Inflammatory macrophage (primary cell): ENCODE measurements at regions not wholly inside any gene's neighbourhood (a gene's known extent, or its start where the extent isn't known, plus 50 kb on each side); places are given as distances from the start of the nearest gene placed in this dataset.

Source experiments
- DNase-seq, 2 donors: peaks; one replicate each; pipeline ENCODE4 v3.0.0-alpha.2; 2020 to 2022

DNA sequence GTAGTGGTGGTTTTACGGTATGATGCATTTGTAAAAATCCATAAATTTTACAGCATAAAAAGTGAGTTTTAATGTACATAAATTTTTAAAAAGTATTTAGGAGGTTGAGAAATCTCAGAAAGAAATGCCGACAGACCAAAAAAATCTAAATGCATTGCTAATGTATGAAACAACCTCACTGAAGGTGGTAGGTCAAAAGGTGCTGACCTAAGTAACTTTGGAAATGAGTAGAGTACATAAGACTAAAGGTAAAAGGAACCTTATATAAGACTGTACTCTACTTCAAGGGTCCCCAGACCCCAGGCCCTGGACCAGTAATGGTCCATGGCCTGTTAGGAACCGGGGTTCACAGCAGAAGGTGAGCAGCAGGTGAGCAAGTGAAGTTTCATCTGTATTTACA, 163.4 kb downstream of the COL6A3 start:
- no peak for DNase-seq

DNA sequence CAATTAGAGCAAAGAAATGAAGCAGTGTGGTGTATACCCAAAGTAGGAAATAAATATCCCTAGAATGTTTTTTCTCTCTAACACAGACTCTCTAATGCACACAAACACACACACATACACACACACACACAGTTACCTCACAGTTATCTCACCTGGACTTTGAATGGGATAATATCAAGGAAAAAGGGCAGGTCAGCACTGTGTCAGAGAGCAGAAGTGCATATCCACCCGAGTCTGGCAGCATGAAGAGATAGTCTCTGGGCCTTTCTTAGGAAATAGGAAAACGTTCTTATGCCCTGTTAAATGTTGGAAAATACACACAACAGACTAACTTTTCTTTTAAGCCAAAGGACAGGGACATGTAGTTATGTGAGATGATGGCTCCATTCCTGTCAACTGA, 162.0 kb downstream of the COL6A3 start:
- DNase-seq: no peak

DNA sequence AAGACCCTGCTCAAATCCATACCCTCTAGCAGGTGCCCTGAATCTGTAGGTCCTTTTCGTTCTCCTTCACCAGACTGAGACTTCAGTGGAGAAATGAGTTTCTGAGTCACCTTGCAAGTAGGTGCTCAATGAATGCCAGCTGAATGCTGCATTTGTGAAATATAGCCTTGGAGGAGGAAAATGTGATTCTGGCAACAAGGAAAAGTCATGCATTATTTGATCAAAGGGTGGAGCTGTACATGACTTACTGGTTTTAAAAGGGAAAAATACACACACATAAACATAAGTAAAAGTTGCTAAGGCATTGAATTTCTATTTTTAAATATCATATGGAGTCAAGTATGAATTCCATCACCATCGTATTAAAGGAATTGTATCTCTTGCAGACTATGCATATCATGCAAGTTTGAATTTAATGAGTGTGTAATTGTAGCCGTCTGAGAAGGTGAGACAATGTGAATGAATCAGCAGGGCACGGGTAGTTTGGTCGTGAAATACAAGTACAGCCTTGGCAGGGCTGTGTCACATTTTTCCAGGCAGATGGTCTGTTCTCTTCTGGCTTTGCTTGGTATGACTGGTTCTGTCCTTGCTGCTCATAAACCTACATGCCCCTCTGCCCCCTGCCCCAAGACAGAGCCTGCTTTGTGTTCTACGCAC, 160.8 kb downstream of the COL6A3 start:
- no peak for DNase-seq

DNA sequence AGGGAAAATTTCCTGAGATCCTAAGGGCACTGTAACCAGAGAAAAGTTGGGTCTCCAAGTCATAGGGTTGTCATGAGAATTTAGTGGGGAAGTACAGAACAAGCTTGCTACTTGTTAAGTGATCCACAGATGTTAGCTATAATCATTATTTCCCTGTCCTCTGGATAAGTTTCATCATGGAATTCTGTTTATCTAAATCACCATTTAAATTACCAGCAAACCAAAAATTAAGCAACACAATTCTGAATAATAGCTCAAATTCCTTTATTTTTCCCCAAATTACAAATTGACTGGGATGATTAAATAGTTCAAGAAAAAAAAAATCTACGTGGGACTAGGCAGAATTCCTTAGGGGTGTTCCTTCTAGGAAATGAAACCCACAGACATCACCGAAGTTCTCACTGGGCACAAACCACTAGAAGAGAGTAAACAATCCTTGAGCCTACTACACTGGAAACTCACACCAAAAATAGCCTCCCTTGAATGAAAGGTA, 159.5 kb downstream of the COL6A3 start:
- DNase-seq: no peak

GRCh38 chr2:237254911-237255578, 158.9 kb downstream of the COL6A3 start:
- DNase-seq: no peak

GRCh38 chr2:237256887-237257286, 157.1 kb downstream of the COL6A3 start:
- peak in 1 of 2 donors; percentile 17 for DNase-seq

DNA sequence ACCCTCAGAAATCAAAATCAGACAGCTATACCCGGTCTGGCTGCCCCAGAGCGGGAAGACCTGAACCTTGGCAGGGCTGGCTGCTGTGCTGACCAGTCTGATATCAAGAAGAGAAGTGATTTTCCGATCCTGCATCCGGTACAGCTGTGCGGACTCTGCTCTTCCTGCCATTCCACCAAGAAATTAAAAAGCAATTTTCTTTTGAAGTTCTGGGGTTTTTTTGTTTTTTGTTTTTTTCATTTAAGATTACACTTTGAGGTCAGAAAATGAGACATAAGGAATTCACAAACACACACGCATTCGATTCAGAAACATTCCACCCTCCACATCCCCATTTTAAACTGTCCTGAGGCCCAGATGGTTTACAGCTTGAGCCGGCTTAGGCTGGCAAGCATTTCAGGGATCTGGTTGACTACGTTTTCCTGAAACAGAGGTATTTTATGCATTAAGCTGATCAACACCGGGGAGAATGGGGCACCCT, 156.5 kb downstream of the COL6A3 start:
- peak in 1 of 2 donors; percentile 4 for DNase-seq

GRCh38 chr2:237258116-237258515, 155.8 kb downstream of the COL6A3 start:
- DNase-seq: peak; percentile 70 to 71

GRCh38 chr2:237258615-237259014, 155.3 kb downstream of the COL6A3 start:
- DNase-seq: no peak

DNA sequence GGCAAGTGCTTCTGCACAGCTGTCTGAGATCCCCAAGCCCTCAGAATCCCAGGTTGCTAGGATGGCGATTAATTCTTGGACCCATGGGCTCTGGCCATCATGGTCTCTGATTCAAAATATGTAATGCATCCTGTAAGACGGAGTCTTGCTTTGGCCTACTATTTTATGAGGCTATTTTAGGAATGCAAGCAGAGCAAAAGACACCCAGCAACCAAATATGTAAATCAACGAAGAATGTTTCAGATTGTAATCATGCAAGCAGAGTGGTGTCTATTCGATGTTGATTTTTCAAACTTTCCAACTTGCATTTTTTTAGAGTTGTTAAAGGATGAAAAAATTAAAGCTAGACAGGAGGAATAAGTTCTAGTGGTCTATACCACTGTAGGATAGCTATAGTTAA, 154.8 kb downstream of the COL6A3 start:
- no peak for DNase-seq

- no peak for DNase-seq
These were observed 153.8 kb downstream of the COL6A3 start for GRCh38 chr2:237260039-237260620.

- DNase-seq: no peak
These were observed 153.3 kb downstream of the COL6A3 start for GRCh38 chr2:237260686-237261085.

GRCh38 chr2:237261327-237261726, 152.6 kb downstream of the COL6A3 start:
- DNase-seq: peak; percentile 13 to 24

DNA sequence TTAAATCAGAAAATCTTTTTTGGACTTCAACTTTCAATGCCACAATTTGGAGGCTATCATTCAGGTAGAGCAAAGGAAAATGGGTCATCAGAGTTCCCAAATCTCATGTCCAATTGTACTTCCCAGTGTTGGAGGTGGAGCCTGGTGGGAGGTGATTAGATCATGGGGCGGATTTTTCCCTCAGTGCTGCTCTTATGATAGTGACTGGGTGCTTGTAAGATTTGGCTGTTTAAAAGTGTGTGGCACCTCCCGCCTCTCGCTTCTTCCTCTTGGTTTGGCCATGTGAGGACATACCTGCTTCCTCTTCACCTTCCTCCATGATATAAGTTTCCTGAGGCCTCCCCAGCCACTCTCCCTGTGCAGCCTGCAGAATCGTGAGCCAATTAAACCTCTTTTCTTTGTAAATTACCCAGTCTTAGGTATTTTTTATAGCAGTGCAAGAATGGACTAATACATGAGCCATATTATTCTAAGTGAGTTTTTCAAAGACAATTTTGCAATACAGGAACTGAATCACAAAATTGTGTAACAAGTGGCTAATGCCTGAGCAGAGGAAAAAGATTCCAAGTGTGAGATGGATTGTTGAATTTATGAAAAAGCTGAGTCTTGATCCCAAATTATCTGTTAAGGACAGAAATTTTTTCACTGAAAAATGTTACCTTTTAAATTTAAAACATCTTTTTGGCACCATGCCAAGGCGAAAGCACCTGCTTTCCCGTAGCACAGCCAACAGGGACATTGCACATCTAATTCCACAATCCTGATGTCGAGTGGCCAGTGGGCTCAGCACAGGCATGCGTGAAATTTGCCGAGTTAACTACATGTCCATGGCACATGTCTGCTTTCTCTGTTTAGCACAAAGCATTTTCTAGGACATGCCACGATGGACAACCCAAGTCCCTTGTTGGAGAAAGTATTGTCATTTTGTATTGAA, 150.9 kb downstream of the COL6A3 start:
- peak; percentile 85 to 87 for DNase-seq

GRCh38 chr2:237264480-237265219, 149.3 kb downstream of the COL6A3 start:
- no peak for DNase-seq

- no peak for DNase-seq
These were observed 145.8 kb downstream of the COL6A3 start for GRCh38 chr2:237268004-237268708.

- no peak for DNase-seq
These were observed 144.7 kb downstream of the COL6A3 start for GRCh38 chr2:237269138-237269875.

- no peak for DNase-seq
These were observed 143.4 kb downstream of the COL6A3 start for GRCh38 chr2:237270520-237270919.

DNA sequence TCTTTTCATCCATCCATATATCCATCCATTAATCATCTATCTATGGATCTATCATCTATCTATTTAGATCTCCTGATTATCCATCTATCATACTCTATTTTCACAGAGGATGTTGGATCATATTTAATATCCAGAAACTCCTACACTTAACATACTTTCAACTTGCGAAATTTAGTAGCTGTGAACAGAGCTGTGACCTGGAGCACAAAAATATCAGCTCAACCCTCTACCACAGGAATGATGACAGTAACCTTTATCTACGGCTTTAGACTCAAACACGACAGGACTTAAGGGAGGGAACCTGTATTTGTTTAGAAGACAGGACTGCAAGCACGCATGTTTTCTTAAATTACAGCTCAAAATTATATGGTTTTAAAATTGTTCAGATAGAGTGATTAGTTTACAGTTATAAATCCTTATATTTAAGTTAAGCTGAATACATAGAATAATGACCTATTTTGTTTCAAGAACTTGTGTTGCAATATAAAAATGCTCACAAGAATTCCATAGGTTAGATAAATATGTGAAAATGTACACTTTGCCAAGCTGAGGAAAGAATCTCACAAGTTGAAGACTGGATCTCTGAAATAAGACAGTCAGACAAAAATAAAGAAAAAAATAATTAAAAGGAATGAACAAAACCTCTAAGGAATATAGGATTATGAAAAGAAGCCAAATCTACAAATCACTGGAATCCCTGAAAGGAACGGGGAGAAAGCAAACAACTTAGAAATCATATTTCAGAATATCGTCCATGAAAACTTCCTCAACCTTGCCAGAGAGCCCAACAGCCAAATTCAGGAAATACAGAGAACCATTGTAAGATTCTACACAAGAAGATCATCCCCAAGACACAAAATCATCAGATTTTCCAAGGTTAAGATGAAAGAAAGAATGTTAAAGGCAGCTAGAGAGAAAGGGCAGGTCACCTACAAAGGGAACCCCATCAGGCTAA, 142.0 kb downstream of the COL6A3 start:
- DNase-seq: no peak
